ENCODE measurements at regions not wholly inside any gene's neighbourhood (a gene's known extent, or its start where the extent isn't known, plus 50 kb on each side); places are given as distances from the start of the nearest gene placed in this dataset.

GRCh38 chr12:76948879-76949278, 70.1 kb upstream of the CSRP2 start (continued):
- TF ChIP-seq ZNF462 (CRISPR knock-in tag; IDR thresholded peaks at IDR 0.05) (no peak), NANOG (IDR thresholded peaks at IDR 0.05; ENCODE audit: borderline replicate concordance) (no peak), CTCF (conservative IDR thresholded peaks at IDR 0.05; ENCODE audit: low read depth in 2 of 2) (no peak), ETS1 (IDR thresholded peaks at IDR 0.05) (no peak), STAT1 (IDR thresholded peaks at IDR 0.05; ENCODE audit: unreplicated experiment) (no peak), EZH2 (IDR thresholded peaks at IDR 0.05; ENCODE audit: low read depth, unreplicated experiment) (no peak), POLR2AphosphoS5 (IDR thresholded peaks at IDR 0.05; ENCODE audit: low read depth) (no peak), EZH2phosphoT487 (IDR thresholded peaks at IDR 0.05; ENCODE audit: unreplicated experiment) (no peak), ZNF114 (CRISPR knock-in tag; IDR thresholded peaks at IDR 0.05) (no peak)
